Epithelial cell of proximal tubule (primary cell): ENCODE measurements at regions not wholly inside any gene's neighbourhood (a gene's known extent, or its start where the extent isn't known, plus 50 kb on each side); places are given as distances from the start of the nearest gene placed in this dataset.

Experiments used
- DNase-seq: peaks from one replicate; pipeline ENCODE4 v3.0.0-alpha.2; 2011; ENCODE audit warnings: low read depth
- H3K4me3 ChIP-seq: 2 replicates; pipeline ENCODE4 v1.5.1; 2011; ENCODE audit warnings: low read depth, mild to moderate bottlenecking, low read length
- TF ChIP-seq, protein P1 (sequence below): conservative IDR thresholded peaks from 2 replicates; pipeline ENCODE4 v1.5.1; 2012; ENCODE audit warnings: low read depth, mild to moderate bottlenecking, low read length

DNA sequence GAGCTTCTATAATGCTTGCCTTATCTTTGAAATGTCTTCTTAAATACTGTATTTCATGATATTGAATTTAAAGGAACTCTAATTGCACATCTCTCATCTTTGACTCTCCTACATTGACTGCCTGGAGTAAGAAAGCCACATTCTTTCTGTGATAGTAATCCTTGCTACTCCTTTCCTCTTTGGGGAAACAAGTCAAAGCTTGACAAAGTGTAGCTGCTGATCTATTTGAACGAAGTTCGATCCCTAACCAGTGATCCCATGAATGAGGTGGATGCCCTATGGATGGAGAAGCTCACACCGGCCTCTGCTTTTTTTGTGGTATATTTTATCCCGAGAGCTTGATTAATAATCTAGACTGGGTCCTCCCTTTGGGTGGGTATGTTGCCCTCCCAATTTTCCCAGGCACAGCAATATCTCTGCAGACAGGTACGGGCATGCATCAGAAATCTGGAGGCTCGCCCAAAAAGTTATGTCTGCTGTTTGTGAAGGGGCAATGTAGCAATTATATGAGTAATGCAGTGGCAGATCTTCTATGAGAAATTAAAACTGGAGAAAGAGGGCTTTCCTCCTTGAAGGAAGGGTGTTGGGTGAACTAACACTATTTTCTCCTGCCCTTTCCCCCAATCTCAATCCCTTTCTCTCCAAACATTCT, 163.0 kb upstream of the FRMD6 start:
- TF ChIP-seq, protein P1, sequence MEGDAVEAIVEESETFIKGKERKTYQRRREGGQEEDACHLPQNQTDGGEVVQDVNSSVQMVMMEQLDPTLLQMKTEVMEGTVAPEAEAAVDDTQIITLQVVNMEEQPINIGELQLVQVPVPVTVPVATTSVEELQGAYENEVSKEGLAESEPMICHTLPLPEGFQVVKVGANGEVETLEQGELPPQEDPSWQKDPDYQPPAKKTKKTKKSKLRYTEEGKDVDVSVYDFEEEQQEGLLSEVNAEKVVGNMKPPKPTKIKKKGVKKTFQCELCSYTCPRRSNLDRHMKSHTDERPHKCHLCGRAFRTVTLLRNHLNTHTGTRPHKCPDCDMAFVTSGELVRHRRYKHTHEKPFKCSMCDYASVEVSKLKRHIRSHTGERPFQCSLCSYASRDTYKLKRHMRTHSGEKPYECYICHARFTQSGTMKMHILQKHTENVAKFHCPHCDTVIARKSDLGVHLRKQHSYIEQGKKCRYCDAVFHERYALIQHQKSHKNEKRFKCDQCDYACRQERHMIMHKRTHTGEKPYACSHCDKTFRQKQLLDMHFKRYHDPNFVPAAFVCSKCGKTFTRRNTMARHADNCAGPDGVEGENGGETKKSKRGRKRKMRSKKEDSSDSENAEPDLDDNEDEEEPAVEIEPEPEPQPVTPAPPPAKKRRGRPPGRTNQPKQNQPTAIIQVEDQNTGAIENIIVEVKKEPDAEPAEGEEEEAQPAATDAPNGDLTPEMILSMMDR: no peak
- no peak overlapping the region for H3K4me3 ChIP-seq
- no peak for DNase-seq

DNA sequence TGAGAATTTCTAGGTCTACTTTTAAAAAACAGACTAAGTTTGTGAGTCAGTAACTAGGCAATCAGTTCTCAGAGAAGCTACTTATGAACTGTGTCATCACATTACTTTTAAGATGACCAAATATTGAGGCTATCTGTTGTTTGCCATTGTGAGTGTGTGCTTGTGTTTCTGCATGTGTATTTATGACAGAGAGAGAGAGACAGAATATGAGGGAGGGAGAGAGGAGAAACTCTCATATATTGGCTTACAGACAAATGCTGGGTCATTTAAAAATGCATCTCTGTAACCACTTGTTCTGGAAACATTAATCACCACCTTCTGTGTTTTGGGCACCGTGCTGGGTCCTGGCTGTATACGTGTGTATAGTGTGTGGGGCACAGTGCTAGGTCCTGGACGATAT, 161.5 kb upstream of the FRMD6 start:
- no peak overlapping the region for H3K4me3 ChIP-seq
- DNase-seq: no peak
- TF ChIP-seq, protein P1: no peak

DNA sequence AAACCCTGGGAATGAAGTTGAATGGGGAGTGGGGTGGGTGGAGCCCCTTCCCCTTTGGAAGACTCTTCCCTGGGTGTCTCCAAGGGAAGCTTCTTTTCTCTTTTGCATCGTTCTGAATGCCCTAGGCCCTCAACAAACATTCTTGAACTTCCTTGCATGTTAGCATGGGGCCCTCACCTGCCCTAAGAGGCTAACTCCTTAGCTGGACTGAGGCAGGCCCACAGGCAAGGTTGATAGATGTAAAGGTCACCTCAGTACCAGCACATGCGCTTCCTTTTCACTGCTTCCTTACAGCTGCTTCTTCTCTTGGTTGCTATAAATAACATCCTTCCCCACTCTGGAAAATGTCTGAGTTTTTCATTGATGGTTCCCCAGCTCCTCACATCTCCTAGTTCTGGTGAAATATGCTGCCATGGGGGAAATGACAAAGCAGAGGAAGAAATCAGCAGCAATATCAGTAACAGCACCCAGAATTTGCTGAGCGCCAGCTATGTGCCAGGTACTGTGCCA, 160.6 kb upstream of the FRMD6 start:
- DNase-seq: no peak
- TF ChIP-seq, protein P1: no peak
- no peak overlapping the region for H3K4me3 ChIP-seq

DNA sequence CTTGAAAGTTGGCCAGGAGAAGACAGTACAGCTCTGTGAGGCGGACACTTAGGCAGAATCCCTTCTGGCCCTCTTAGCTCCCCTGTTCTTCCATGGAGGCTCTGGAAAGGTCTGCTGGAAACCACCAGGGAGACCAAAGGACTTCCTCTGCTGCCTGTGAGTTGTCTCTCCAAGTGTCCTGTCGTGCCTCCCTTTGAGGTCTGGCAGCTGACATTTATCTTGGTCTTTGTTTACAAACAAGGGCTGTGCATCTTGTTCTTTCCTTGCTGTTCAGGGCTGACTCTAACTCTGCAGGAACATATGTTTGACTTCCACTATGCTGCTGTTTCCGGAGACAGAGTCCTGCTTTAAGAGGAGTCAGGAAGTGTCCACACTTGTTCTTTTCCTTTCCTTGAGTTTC, 159.9 kb upstream of the FRMD6 start:
- TF ChIP-seq, protein P1: no peak
- no peak overlapping the region for H3K4me3 ChIP-seq

DNA sequence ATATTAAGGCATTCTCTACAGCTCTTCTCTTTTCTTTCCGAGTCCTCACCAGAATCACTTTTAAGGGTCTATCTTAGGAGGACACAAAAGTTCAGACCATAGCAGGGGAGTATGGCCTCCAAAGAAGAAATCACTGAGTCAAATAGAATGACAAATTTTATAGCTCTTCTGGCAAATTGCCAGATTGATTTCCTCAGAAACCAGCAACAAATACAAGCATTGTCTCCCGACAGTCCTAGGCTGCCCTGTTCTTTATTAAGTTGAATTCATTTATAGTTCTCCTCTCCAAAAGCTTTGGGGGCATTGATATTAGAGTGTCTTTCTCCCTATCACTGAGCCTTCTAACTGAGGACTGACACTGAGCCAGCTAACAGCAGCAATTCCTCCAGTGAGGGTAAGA, 156.4 kb upstream of the FRMD6 start:
- TF ChIP-seq, protein P1: no peak
- no peak overlapping the region for H3K4me3 ChIP-seq
- DNase-seq: no peak

More for the DNA sequence above, 159.9 kb upstream of the FRMD6 start:
- no peak for DNase-seq

DNA sequence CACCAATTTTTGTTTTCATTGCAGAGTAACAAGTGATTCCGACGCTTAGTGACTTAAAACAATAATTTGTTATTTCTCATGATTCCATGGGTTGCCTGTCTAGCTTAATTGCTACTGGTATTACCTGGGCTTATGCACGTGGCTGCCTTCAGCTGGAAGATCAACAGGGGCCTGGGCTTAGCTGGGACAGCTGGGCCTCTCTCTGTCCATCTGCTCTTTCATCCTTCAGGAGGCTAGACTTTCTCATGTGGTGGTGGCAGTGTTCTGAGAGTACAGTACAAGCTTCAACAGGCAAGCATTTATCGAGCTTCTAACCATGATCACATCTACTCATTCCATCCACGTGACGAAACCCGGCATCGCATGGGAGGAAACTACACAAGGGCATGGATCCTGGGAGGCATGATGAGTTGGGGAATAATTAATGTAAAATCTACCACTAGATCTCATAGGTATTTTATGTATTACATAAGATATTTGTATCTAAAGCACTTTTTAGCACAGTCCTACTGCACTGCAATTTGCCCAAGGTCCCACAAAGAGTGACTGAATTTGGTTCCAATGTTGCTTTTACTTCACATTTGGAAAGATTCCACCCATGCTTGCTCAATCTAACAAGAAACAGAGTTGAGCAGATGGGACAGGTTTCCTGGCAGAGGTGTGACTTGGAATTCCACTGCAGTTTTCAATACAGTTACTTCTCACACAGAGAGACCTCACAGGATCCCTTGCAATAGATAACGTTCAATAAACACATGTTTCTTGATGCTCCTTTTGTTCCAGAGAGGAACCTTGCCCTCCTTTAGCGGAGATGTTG, 153.1 kb upstream of the FRMD6 start:
- no peak for DNase-seq
- TF ChIP-seq, protein P1: no peak
- no peak overlapping the region for H3K4me3 ChIP-seq
